NCI-H2029 (cell line): ENCODE measurements at regions not wholly inside any gene's neighbourhood (a gene's known extent, or its start where the extent isn't known, plus 50 kb on each side); places are given as distances from the start of the nearest gene placed in this dataset.
A peak's percentile ranks its signal among the peaks of the same experiment; 100 is the strongest.
"Not testable (repeated sequence)": the region's sequence is repeated elsewhere in the genome, so short reads cannot be mapped to it uniquely, and the experiment has no call there.

Source experiments
- DNase-seq: peaks from one replicate; lab custom pipeline; 2025; lab: John Stamatoyannopoulos, UW

DNA sequence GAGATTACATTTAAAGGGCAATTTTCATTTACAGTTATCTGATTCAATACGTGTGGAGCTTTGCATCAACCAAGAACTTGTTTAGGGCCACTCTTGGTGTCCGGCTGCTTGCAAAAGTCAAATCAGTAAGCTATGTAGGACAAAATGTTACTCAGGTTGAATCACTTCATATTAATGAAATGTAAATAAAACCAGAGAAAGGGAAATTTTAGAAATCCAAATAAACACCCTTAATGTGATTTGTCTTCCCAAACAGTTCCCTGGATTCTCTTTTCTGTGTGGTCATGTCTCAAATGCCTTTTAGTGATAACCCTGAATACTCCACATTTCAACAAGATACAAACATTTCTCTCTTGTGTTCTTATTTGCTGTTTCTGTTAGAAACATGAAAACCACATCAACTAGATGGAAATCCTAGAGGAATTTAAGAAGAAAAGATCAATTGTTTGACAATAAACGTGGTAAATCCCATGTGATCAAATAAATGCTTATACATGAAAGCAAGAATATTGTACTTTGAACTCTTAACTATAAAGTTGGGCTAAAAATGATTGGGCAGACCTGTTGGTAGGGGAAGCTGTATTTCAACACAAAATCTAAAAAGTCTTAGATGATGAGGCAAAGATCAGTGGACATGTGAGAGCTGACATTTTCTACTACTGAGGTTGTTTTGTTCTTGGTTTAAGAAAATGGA lies 101.3 kb downstream of the CDC42EP3 start:
- no peak for DNase-seq

DNA sequence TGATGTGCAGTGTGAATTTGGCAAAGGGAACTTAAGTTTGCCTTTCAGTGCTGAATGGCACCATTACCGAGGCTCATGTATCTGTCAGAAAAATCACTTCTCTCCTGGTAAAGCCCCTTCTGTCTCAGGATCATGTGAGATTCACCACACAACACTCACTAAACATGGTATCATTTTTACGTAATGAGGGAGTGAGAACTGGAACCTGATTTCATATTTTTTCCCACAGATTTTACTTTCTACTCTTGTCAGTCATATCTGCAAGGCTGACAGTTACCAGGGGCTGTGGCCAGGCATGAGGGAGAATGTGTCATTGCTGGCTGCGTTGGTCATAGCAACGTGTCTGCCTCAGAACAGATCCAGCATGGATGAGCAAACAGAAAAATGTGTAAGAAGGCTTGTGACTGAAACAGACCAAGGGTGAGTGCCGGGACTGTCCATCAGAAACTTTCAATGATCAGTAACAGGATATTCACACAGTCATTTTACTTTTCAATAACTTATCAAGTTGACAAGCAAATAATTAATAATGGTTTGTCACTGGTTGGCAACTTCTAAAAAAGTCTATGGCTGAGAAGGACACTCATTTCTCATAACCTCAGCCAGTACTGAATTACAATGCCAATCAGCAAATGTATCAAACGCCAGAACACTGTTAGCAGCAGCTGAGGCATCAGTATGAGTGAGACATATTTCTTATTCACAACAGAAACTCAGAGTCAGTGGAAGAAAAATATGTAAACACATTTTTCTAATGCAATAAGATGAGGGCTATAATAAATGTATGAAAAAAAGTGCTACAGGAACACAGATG lies 100.5 kb downstream of the CDC42EP3 start:
- no peak for DNase-seq

DNA sequence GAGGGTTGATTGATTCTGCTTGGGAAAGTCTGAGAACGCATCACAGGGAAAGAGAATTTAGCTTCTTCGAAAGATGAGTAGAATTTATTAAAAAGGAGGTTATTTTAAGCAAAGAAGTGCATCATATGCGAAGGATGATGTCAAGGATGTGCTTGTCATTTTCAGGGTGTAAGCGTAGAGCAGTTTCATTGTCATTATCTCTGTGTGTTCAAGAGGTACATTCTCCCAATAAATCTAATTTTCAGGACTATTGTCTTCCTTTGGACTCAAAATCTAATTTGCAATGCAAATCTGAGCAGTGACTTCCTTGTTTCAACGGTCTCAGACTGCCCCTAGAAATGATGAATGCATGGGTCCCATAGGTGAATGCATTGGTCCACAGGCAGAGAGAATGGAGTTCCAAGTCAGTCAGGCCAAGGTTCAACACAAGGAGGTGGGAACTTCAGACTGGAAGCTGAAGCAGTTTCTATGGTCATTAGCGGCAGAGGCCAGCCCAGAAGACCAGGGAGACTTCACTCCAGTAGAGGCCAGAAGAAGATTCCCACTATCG lies 99.8 kb downstream of the CDC42EP3 start:
- DNase-seq = no peak

- no peak for DNase-seq
Measured at GRCh38 chr2:37573451-37574388, 97.7 kb downstream of the CDC42EP3 start.

GRCh38 chr2:37575780-37576179 lies 95.7 kb downstream of the CDC42EP3 start:
- no peak for DNase-seq

DNA sequence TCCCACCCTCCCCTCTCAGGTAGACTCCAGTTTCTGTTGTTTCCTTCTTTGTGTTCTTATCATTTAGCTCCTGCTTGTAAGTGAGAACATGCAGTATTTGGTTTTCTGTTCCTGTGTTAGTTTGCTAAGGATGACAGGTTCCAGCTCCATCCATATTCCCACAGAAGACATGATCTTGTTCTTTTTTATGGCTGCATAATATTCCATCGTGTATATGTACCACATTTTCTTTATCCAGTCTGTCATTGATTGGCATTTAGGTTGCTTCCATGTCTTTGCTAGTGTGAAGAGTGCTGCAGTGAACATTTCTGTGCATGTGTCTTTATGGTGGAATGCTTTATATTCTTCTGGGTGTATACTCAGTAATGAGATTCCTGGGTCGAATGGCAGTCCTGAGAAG lies 95.2 kb downstream of the CDC42EP3 start:
- DNase-seq = not testable (repeated sequence)

- no peak for DNase-seq
Measured at GRCh38 chr2:37576831-37577230, 94.6 kb downstream of the CDC42EP3 start.

DNA sequence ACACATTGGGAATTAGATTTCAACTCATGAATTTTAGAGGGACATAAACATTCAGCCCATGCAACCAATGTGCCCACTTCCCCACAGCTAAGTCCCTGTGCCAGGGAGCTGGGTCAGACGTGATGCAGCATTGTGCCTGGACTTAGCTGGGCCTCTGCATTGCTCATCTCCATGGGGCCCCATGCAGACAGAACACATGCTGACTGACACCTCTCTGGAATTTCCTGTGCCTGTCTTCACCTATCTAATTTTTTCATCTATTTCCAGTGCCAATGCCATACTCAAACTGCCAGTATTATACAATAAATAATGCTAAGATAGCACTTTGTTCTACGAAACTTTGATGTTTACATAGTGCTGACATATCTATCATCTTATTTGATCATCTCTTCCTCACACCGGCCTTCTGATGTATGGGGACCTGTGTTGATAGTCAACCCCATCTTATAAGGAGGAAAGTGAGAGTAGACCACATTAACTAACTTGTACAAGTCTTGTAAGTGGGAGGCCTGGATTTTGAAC lies 92.2 kb downstream of the CDC42EP3 start:
- no peak for DNase-seq

DNA sequence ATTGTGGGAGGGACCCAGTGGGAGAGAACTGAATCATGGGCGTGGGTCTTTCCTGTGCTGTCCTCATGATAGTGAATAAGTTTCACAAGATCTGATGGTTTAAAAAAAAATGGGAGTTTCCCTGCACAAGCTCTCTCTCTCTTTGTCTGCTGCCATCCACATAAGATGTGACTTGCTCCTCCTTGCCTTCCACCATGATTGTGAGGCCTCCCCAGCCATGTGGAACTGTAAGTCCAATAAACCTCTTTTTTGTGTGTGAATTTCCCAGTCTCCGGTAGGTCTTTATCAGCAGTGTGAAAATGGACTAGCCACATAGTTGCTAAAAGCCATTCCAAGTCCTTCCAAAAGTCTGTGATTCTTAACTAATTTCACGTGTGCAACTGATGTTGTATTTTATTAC lies 91.5 kb downstream of the CDC42EP3 start:
- not testable (repeated sequence) for DNase-seq

GRCh38 chr2:37581433-37581832 lies 90.0 kb downstream of the CDC42EP3 start:
- no peak for DNase-seq

DNA sequence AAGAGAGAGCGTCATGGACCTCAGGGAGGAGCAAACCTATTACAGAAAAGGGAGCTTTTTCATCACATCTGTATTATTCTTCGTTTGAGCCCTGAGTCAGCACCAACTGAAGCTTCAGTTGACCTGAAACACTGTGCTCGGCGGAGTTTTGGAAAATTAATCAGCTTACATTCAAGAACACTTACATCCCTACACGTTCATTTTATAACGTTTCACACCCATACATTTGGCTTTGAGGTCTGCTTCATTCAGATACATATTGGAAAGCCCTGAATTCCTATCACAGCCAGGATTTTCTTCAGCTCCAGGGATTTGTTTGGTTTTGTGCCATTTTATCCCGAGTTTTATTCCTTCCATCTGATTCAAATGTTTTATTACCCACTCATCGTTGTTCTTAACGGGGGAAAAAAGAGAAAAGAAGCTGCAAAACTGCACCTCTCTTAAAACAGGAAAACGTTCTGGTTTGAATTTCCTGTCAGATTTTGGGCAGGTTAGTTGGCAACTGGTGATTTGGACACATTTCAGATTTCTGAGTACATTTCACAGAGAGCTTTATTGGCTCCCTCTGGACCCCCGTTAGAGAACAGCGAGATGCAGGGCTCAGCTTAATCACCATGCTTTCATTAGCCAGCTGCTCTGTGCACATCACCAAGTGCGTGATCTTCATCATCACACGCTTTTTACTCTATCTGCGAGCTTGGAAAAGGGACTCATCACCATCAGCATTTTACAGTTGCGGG lies 88.8 kb downstream of the CDC42EP3 start:
- no peak for DNase-seq

DNA sequence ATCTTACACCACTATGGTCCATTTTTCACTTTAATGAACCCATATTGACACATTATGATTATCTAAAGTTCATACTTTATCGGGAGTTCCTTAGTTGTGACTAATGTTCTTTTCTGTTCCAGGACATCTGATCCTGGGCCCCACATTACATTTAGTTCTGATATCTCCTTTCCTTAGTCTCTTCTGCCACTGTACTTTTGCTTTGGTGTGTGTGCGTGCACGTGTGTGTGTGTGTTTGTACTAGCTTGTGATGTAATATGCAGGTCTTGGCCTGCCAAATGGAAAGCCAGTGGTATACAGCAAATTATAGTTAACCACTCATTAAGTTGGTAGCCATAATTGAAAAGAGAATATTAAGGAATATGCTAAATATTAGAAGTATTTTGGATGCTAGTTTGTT lies 88.0 kb downstream of the CDC42EP3 start:
- no peak for DNase-seq

DNA sequence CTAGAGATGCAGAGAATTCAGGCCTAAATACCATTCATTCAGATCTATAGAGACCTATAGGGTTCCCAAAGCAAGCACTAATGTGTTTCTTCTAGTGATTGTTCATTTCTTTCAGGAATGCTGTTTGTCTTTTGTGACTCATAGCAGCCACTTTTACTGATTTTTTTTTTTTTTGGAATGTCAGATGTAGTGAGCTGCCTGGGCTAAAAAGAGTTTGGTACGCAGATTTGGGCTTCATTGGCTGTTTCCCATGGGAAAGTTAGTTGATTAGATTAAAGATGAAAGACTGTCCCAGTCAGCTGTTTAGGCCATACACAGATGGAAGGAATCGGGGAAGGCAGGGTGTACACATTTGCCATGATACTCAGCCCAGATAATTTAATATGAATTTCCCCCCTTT lies 87.6 kb downstream of the CDC42EP3 start:
- DNase-seq = no peak

- DNase-seq = peak; percentile 35
Measured at GRCh38 chr2:37585295-37585908, 86.0 kb downstream of the CDC42EP3 start.

DNA sequence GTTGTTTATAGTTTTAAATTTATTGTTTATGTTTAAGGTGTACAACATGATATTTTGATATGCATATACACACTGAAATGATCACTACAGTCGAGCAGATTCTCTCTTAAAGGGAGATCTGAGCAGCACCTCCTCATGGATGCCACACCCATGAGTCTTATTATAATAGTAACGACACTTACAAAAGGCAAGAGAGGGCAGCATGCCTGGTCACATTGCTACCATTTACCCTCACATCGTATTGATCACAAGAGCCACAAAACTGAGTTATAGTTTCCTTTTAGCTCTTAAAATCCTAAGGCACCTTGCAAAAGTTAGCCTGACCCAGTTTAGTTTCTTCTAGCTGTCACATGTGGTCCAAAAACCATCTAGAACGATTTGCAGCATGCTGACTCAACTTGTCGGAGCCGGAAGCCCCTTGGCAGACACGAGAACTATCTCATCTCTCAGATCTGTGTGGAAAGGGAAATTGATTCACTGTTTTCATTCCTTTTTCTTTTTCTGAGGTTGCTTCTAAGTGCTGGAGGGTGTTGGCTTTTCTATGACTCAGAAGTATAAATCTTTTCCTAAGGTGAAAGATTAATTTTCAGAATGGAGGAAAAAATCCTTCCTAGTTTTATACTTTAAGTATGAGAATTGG lies 85.3 kb downstream of the CDC42EP3 start:
- no peak for DNase-seq

- DNase-seq = no peak
Measured at GRCh38 chr2:37586663-37587317, 84.7 kb downstream of the CDC42EP3 start.

- DNase-seq = no peak
Measured at GRCh38 chr2:37587817-37588216, 83.6 kb downstream of the CDC42EP3 start.

DNA sequence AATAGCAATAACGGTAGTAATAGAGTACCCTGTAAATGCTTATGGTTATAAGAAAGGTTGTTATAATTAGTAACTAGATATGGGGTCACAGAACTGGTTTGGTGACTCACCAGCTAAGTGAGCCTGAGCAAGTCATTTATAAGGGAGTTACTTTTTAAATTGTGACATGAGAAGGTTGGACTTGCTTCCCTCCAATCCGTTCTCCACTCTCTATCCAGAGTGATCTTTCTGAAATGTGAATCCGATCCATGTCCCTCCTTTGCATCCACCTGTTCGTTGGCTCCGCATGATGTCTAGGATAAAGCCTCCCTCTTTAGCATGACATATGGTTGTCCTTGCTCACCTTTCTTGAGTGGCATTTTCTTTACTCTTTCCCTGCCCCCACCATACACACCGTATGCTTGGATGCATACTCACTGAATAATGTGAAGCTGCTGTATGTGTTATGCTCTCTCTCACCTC lies 83.1 kb downstream of the CDC42EP3 start:
- no peak for DNase-seq

DNA sequence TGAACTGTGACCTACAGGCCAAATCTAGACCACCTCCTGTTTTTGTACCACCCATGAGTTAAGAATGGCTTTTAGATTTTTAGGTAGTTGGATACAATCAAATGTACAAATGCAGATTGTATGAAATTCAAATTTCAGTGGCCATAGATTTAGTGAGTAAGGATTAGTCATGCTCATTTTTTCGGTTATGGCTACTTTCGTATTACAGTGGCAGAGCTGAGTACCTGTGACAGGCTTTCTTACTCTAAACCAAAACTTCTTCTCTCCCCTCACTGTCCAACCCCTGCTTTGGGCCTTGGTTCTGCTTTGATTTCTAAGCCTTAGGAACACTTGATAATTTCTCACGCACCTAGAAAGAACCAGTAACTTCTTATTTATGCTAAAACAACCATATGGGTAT lies 82.1 kb downstream of the CDC42EP3 start:
- no peak for DNase-seq
